Nephron (organoid): ENCODE measurements at regions not wholly inside any gene's neighbourhood (a gene's known extent, or its start where the extent isn't known, plus 50 kb on each side); places are given as distances from the start of the nearest gene placed in this dataset.

Experiments
- H3K27ac Mint-ChIP-seq, 3 experiments: 2 replicates each; pipeline ENCODE4 v1.8.0; 2020; ENCODE audit warnings: mixed read lengths in 3 of 3, mild to moderate bottlenecking in 2 of 3, moderate library complexity in 1 of 3
- H3K27me3 Mint-ChIP-seq: 2 replicates; pipeline ENCODE4 v1.8.0; 2021; ENCODE audit warnings: low read depth, mild to moderate bottlenecking, moderate library complexity, mixed read lengths
- H3K36me3 Mint-ChIP-seq: 2 replicates; pipeline ENCODE4 v1.8.0; 2020; ENCODE audit warnings: low read depth, mixed read lengths
- H3K4me1 Mint-ChIP-seq: 2 replicates; pipeline ENCODE4 v1.8.0; 2020; ENCODE audit warnings: mixed read lengths
- H3K4me3 Mint-ChIP-seq, 3 experiments: 2 replicates each; pipeline ENCODE4 v1.8.0; 2020; ENCODE audit warnings: mild to moderate bottlenecking in 3 of 3, mixed read lengths in 3 of 3, moderate library complexity in 2 of 3
- H3K9me3 Mint-ChIP-seq: 2 replicates; pipeline ENCODE4 v1.8.0; 2020; ENCODE audit warnings: mixed read lengths
- TF ChIP-seq, protein P1 (sequence below), 3 experiments: fragments of 200-600 bp; sonication (generic); IDR thresholded peaks; one replicate each; pipeline ENCODE4 v1.5.0; 2021; ENCODE audit warnings: antibody characterized with exemption in 3 of 3; ENCODE audit not compliant: unreplicated experiment in 3 of 3

DNA sequence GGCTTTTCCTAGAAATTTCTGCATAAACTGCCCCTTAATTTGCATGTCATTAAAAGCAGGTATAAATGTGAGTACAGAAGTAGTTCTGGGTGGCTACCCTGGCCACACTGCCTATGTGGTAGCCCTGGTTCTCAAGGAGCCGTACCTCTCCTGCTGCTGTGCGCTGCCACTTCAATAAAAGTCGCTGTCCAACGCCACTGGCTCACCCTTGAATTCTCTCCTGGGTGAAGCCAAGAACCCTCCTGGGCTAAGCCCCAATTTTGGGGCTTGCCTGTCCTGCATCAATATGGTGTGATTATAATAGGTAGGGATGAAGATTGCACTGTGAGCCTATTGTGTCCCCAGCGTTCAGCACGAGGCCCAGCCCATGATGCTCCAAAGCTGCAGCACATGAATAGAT, 65.6 kb upstream of the C1orf174 start:
- H3K4me1 Mint-ChIP-seq, result no peaks in the 10 kb centered on the region
- H3K27ac Mint-ChIP-seq, result no peak overlapping the region
- TF ChIP-seq, protein P1, sequence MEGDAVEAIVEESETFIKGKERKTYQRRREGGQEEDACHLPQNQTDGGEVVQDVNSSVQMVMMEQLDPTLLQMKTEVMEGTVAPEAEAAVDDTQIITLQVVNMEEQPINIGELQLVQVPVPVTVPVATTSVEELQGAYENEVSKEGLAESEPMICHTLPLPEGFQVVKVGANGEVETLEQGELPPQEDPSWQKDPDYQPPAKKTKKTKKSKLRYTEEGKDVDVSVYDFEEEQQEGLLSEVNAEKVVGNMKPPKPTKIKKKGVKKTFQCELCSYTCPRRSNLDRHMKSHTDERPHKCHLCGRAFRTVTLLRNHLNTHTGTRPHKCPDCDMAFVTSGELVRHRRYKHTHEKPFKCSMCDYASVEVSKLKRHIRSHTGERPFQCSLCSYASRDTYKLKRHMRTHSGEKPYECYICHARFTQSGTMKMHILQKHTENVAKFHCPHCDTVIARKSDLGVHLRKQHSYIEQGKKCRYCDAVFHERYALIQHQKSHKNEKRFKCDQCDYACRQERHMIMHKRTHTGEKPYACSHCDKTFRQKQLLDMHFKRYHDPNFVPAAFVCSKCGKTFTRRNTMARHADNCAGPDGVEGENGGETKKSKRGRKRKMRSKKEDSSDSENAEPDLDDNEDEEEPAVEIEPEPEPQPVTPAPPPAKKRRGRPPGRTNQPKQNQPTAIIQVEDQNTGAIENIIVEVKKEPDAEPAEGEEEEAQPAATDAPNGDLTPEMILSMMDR (IDR thresholded peaks at IDR 0.05; ENCODE audit: unreplicated experiment in 3 of 3), result no peak
- no peak overlapping the region for H3K4me3 Mint-ChIP-seq
- H3K36me3 Mint-ChIP-seq, result peaks cover 4% of the 10 kb centered on the region
- H3K27me3 Mint-ChIP-seq, result peaks cover 23% of the 10 kb centered on the region
- peaks cover 27% of the 10 kb centered on the region for H3K9me3 Mint-ChIP-seq

- H3K9me3 Mint-ChIP-seq, result peaks cover 27% of the 10 kb centered on the region
- H3K4me1 Mint-ChIP-seq, result no peaks in the 10 kb centered on the region
- H3K4me3 Mint-ChIP-seq, result no peak overlapping the region
- TF ChIP-seq, protein P1 (IDR thresholded peaks at IDR 0.05; ENCODE audit: unreplicated experiment in 3 of 3), result no peak
- no peak overlapping the region for H3K27ac Mint-ChIP-seq
- H3K36me3 Mint-ChIP-seq, result peaks cover 4% of the 10 kb centered on the region
- H3K27me3 Mint-ChIP-seq, result peaks cover 36% of the 10 kb centered on the region
These were observed 68.8 kb upstream of the C1orf174 start for GRCh38 chr1:3968851-3969250.

GRCh38 chr1:3971981-3972380, 71.9 kb upstream of the C1orf174 start:
- Mint-ChIP-seq H3K4me1 (no peaks in the 10 kb centered on the region), H3K27ac (no peak overlapping the region), H3K4me3 (no peak overlapping the region), H3K36me3 (peaks cover 4% of the 10 kb centered on the region), H3K27me3 (peaks cover 40% of the 10 kb centered on the region), H3K9me3 (peaks cover 18% of the 10 kb centered on the region)
- TF ChIP-seq, protein P1 (IDR thresholded peaks at IDR 0.05; ENCODE audit: unreplicated experiment in 3 of 3), result no peak

- no peak overlapping the region for H3K4me3 Mint-ChIP-seq
- peaks cover 37% of the 10 kb centered on the region for H3K27me3 Mint-ChIP-seq
- TF ChIP-seq, protein P1 (IDR thresholded peaks at IDR 0.05; ENCODE audit: unreplicated experiment in 3 of 3), result no peak
- H3K36me3 Mint-ChIP-seq, result no peaks in the 10 kb centered on the region
- no peaks in the 10 kb centered on the region for H3K9me3 Mint-ChIP-seq
- peaks cover 10% of the 10 kb centered on the region for H3K4me1 Mint-ChIP-seq
- H3K27ac Mint-ChIP-seq, result no peak overlapping the region
These were observed 76.0 kb upstream of the C1orf174 start for GRCh38 chr1:3975903-3976630.

- Mint-ChIP-seq H3K4me1 (peaks cover 10% of the 10 kb centered on the region), H3K4me3 (no peak overlapping the region), H3K27ac (no peak overlapping the region), H3K27me3 (peaks cover 34% of the 10 kb centered on the region), H3K9me3 (no peaks in the 10 kb centered on the region), H3K36me3 (no peaks in the 10 kb centered on the region)
- TF ChIP-seq, protein P1 (IDR thresholded peaks at IDR 0.05; ENCODE audit: unreplicated experiment in 3 of 3), result no peak
These were observed 76.7 kb upstream of the C1orf174 start for GRCh38 chr1:3976821-3977220.
